GM12891 (cell line): ENCODE measurements at regions not wholly inside any gene's neighbourhood (a gene's known extent, or its start where the extent isn't known, plus 50 kb on each side); places are given as distances from the start of the nearest gene placed in this dataset.

Source experiments
- POLR2A ChIP-seq: IDR thresholded peaks from 2 replicates; pipeline ENCODE4 v1.6.1; 2011; ENCODE audit warnings: low read depth, low read length, control low read depth
- POLR2AphosphoS5 ChIP-seq: IDR thresholded peaks from 2 replicates; pipeline ENCODE4 v1.6.1; 2011; ENCODE audit warnings: low read depth, low read length, control low read depth

DNA sequence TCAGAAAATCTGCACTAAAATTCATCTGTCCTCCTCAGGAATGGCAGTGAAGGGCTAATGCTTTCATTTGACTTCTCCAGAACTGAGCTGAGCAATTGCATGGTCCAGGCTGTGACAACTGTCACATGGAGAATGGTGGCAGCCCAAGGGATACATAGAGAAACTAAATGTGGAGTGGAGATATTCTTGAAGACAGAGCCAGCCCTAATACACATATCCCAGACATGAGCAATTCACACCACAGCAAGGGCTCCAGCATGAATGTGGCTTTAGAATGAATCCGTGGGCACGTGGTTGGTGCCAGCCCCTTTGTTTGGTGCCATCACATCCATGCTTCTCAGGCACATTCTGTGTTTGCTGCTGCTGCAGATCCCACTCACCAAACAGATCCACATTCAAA, 121.6 kb upstream of the MXRA5 start:
- TF ChIP-seq POLR2A (no peak), POLR2AphosphoS5 (no peak)
